ENCODE measurements at regions not wholly inside any gene's neighbourhood (a gene's known extent, or its start where the extent isn't known, plus 50 kb on each side); places are given as distances from the start of the nearest gene placed in this dataset.

GRCh38 chr12:111310076-111310870 lies 58.6 kb downstream of the PHETA1 start:
- no peak for TF ChIP-seq CSDC2 (CRISPR knock-in tag; IDR thresholded peaks at IDR 0.05)
- no peak for TF ChIP-seq ESRRG (CRISPR knock-in tag; IDR thresholded peaks at IDR 0.05)
- no peak for TF ChIP-seq ZNF8 (CRISPR knock-in tag; IDR thresholded peaks at IDR 0.05)
- no peak for TF ChIP-seq ZFP30 (CRISPR knock-in tag; IDR thresholded peaks at IDR 0.05)
- TF ChIP-seq ZNF565 (CRISPR knock-in tag; conservative IDR thresholded peaks at IDR 0.05; ENCODE audit: low read depth), result no peak
- TF ChIP-seq ZNF70 (CRISPR knock-in tag; IDR thresholded peaks at IDR 0.05), result no peak
- TF ChIP-seq GLIS3 (CRISPR knock-in tag; IDR thresholded peaks at IDR 0.05), result no peak
- TF ChIP-seq TOX (CRISPR knock-in tag; IDR thresholded peaks at IDR 0.05; ENCODE audit: borderline replicate concordance), result no peak
- TF ChIP-seq, protein P1, sequence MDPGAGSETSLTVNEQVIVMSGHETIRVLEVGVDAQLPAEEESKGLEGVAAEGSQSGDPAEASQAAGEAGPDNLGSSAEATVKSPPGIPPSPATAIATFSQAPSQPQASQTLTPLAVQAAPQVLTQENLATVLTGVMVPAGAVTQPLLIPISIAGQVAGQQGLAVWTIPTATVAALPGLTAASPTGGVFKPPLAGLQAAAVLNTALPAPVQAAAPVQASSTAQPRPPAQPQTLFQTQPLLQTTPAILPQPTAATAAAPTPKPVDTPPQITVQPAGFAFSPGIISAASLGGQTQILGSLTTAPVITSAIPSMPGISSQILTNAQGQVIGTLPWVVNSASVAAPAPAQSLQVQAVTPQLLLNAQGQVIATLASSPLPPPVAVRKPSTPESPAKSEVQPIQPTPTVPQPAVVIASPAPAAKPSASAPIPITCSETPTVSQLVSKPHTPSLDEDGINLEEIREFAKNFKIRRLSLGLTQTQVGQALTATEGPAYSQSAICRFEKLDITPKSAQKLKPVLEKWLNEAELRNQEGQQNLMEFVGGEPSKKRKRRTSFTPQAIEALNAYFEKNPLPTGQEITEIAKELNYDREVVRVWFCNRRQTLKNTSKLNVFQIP (CRISPR knock-in tag; IDR thresholded peaks at IDR 0.05; ENCODE audit: borderline replicate concordance, low read depth), result no peak
- no peak for TF ChIP-seq RARB (CRISPR knock-in tag; IDR thresholded peaks at IDR 0.05)
- no peak for TF ChIP-seq ZFP3 (CRISPR knock-in tag; IDR thresholded peaks at IDR 0.05)
- no peak for TF ChIP-seq CSRNP3 (CRISPR knock-in tag; IDR thresholded peaks at IDR 0.05)
- no peak for TF ChIP-seq TSHZ2 (CRISPR knock-in tag; IDR thresholded peaks at IDR 0.05)
- TF ChIP-seq BACH2 (CRISPR knock-in tag; IDR thresholded peaks at IDR 0.05; ENCODE audit: borderline replicate concordance), result no peak
- TF ChIP-seq ISL1 (CRISPR knock-in tag; IDR thresholded peaks at IDR 0.05), result no peak
- no peak for ATAC-seq

- TF ChIP-seq, protein P1 (CRISPR knock-in tag; IDR thresholded peaks at IDR 0.05; ENCODE audit: borderline replicate concordance, low read depth), result no peak
- no peak for TF ChIP-seq ZNF70 (CRISPR knock-in tag; IDR thresholded peaks at IDR 0.05)
- no peak for TF ChIP-seq PPARA (CRISPR knock-in tag; IDR thresholded peaks at IDR 0.05; ENCODE audit: borderline replicate concordance)
- TF ChIP-seq ZNF8 (CRISPR knock-in tag; IDR thresholded peaks at IDR 0.05), result no peak
- TF ChIP-seq ZFP3 (CRISPR knock-in tag; IDR thresholded peaks at IDR 0.05), result no peak
- TF ChIP-seq TOX (CRISPR knock-in tag; IDR thresholded peaks at IDR 0.05; ENCODE audit: borderline replicate concordance), result no peak
- TF ChIP-seq CSRNP3 (CRISPR knock-in tag; IDR thresholded peaks at IDR 0.05), result no peak
- TF ChIP-seq, protein P2, sequence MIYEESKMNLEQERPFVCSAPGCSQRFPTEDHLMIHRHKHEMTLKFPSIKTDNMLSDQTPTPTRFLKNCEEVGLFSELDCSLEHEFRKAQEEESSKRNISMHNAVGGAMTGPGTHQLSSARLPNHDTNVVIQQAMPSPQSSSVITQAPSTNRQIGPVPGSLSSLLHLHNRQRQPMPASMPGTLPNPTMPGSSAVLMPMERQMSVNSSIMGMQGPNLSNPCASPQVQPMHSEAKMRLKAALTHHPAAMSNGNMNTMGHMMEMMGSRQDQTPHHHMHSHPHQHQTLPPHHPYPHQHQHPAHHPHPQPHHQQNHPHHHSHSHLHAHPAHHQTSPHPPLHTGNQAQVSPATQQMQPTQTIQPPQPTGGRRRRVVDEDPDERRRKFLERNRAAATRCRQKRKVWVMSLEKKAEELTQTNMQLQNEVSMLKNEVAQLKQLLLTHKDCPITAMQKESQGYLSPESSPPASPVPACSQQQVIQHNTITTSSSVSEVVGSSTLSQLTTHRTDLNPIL (CRISPR knock-in tag; IDR thresholded peaks at IDR 0.05; ENCODE audit: low read depth), result no peak
- TF ChIP-seq ZC3H10 (CRISPR knock-in tag; IDR thresholded peaks at IDR 0.05), result no peak
- TF ChIP-seq ISL1 (CRISPR knock-in tag; IDR thresholded peaks at IDR 0.05), result no peak
- TF ChIP-seq SNAI2 (CRISPR knock-in tag; IDR thresholded peaks at IDR 0.05), result no peak
- no peak for TF ChIP-seq TCF4 (CRISPR knock-in tag; IDR thresholded peaks at IDR 0.05; ENCODE audit: borderline replicate concordance)
- no peak for TF ChIP-seq RARB (CRISPR knock-in tag; IDR thresholded peaks at IDR 0.05)
- TF ChIP-seq ZFP30 (CRISPR knock-in tag; IDR thresholded peaks at IDR 0.05), result no peak
- no peak for ATAC-seq
Observed at GRCh38 chr12:111309584-111309983, 59.3 kb downstream of the PHETA1 start.
